ENCODE measurements at regions not wholly inside any gene's neighbourhood (a gene's known extent, or its start where the extent isn't known, plus 50 kb on each side); places are given as distances from the start of the nearest gene placed in this dataset.

- Histone ChIP-seq H4K20me1 (ENCODE audit: control insufficient read depth, insufficient read depth, low read depth, low read length) (no peaks in the 10 kb centered on the region), H3K27ac (ENCODE audit: low read depth, low read length) (no peak overlapping the region), H3F3A (ENCODE audit: control insufficient read depth, insufficient read depth) (no peaks in the 10 kb centered on the region), H3K79me2 (ENCODE audit: control insufficient read depth, low read length) (no peaks in the 10 kb centered on the region), H3K4me1 (ENCODE audit: control insufficient read depth, low read length) (no peaks in the 10 kb centered on the region), H3K4me2 (ENCODE audit: low read length) (no peak overlapping the region), H3K9me2 (replicated peaks; ENCODE audit: control insufficient read depth, low read length) (no peaks in the 10 kb centered on the region), H3K27me3 (ENCODE audit: control insufficient read depth, low read length) (no peaks in the 10 kb centered on the region), H3K4me3 (ENCODE audit: low read length) (no peak overlapping the region), H3K9me3 (ENCODE audit: control insufficient read depth, insufficient read depth, low read length) (no peaks in the 10 kb centered on the region), H3K36me3 (ENCODE audit: control insufficient read depth, low read length) (no peaks in the 10 kb centered on the region)
- no peak for TF ChIP-seq EZH2phosphoT487 (IDR thresholded peaks at IDR 0.05; ENCODE audit: borderline replicate concordance, low read length)
- TF ChIP-seq CTCF (IDR thresholded peaks at IDR 0.05; ENCODE audit: low read depth, low read length, poor library complexity, severe bottlenecking): no peak
These were observed 644.3 kb downstream of the CDH8 start for GRCh38 chr16:61391896-61392295.

GRCh38 chr16:61390965-61391637, 645.1 kb downstream of the CDH8 start:
- no peak for TF ChIP-seq EZH2phosphoT487 (IDR thresholded peaks at IDR 0.05; ENCODE audit: borderline replicate concordance, low read length)
- TF ChIP-seq CTCF (IDR thresholded peaks at IDR 0.05; ENCODE audit: low read depth, low read length, poor library complexity, severe bottlenecking): no peak
- no peaks in the 10 kb centered on the region for H4K20me1 ChIP-seq (ENCODE audit: control insufficient read depth, insufficient read depth, low read depth, low read length)
- no peak overlapping the region for H3K4me2 ChIP-seq (ENCODE audit: low read length)
- H3K9me3 ChIP-seq (ENCODE audit: control insufficient read depth, insufficient read depth, low read length): no peaks in the 10 kb centered on the region
- no peaks in the 10 kb centered on the region for H3K79me2 ChIP-seq (ENCODE audit: control insufficient read depth, low read length)
- no peaks in the 10 kb centered on the region for H3K9me2 ChIP-seq (replicated peaks; ENCODE audit: control insufficient read depth, low read length)
- H3K4me1 ChIP-seq (ENCODE audit: control insufficient read depth, low read length): no peaks in the 10 kb centered on the region
- no peak overlapping the region for H3K27ac ChIP-seq (ENCODE audit: low read depth, low read length)
- H3K4me3 ChIP-seq (ENCODE audit: low read length): no peak overlapping the region
- no peaks in the 10 kb centered on the region for H3K36me3 ChIP-seq (ENCODE audit: control insufficient read depth, low read length)
- no peaks in the 10 kb centered on the region for H3K27me3 ChIP-seq (ENCODE audit: control insufficient read depth, low read length)
- H3F3A ChIP-seq (ENCODE audit: control insufficient read depth, insufficient read depth): no peaks in the 10 kb centered on the region

GRCh38 chr16:61385392-61386071, 650.7 kb downstream of the CDH8 start:
- Histone ChIP-seq H3K4me2 (ENCODE audit: low read length) (no peak overlapping the region), H3K27ac (ENCODE audit: low read depth, low read length) (no peak overlapping the region), H3K27me3 (ENCODE audit: control insufficient read depth, low read length) (no peaks in the 10 kb centered on the region), H4K20me1 (ENCODE audit: control insufficient read depth, insufficient read depth, low read depth, low read length) (no peaks in the 10 kb centered on the region), H3K4me1 (ENCODE audit: control insufficient read depth, low read length) (no peaks in the 10 kb centered on the region), H3F3A (ENCODE audit: control insufficient read depth, insufficient read depth) (no peaks in the 10 kb centered on the region), H3K9me3 (ENCODE audit: control insufficient read depth, insufficient read depth, low read length) (no peaks in the 10 kb centered on the region; the same call in 1 of the 2 replicates), H3K9me2 (replicated peaks; ENCODE audit: control insufficient read depth, low read length) (no peaks in the 10 kb centered on the region), H3K4me3 (ENCODE audit: low read length) (no peak overlapping the region), H3K79me2 (ENCODE audit: control insufficient read depth, low read length) (no peaks in the 10 kb centered on the region), H3K36me3 (ENCODE audit: control insufficient read depth, low read length) (no peaks in the 10 kb centered on the region)
- TF ChIP-seq EZH2phosphoT487 (IDR thresholded peaks at IDR 0.05; ENCODE audit: borderline replicate concordance, low read length): no peak
- no peak for TF ChIP-seq CTCF (IDR thresholded peaks at IDR 0.05; ENCODE audit: low read depth, low read length, poor library complexity, severe bottlenecking)

Measured in DOHH2 (cell line).